OCI-LY7 (cell line): ENCODE measurements at regions not wholly inside any gene's neighbourhood (a gene's known extent, or its start where the extent isn't known, plus 50 kb on each side); places are given as distances from the start of the nearest gene placed in this dataset.

Experiments used
- BruUV-seq: library from RNA; stranded (reverse); fragments of 400-500 nt; replicated peaks from 2 replicates; lab custom pipeline; 2021; lab: Mats Ljungman, UMichigan
- CTCF ChIA-PET: fragments of 300-600 bp; sonication (Branson Sonifier 250); formaldehyde crosslinking; loops from one replicate; lab custom pipeline; 2022; ENCODE audit warnings: antibody characterized with exemption; ENCODE audit not compliant: unreplicated experiment; lab: Charles Lee
- POLR2A ChIA-PET: fragments of 300-600 bp; sonication (Branson Sonifier 250); formaldehyde crosslinking; loops from one replicate; lab custom pipeline; 2022; ENCODE audit warnings: antibody characterized with exemption; lab: Charles Lee
- DNase-seq: peaks from one replicate; pipeline ENCODE4 v3.0.0-alpha.2; 2015; ENCODE audit warnings: low spot score
- H2AFZ ChIP-seq: fragments of 200-600 bp; sonication (generic), shearing (Covaris generic); 2 replicates; pipeline ENCODE4 v1.6.1; 2014; ENCODE audit warnings: mild to moderate bottlenecking, antibody characterized with exemption, low read length, moderate library complexity
- H3K27ac ChIP-seq: fragments of 200-600 bp; sonication (generic); 2 replicates; pipeline ENCODE4 v1.5.1; 2014; ENCODE audit warnings: mixed run types, low read depth, mild to moderate bottlenecking, moderate library complexity, low read length, inconsistent platforms; ENCODE audit not compliant: poor library complexity, severe bottlenecking
- H3K36me3 ChIP-seq: fragments of 200-600 bp; sonication (generic); 2 replicates; pipeline ENCODE4 v1.6.1; 2014; ENCODE audit warnings: mild to moderate bottlenecking, antibody characterized with exemption, low read length, moderate library complexity, mixed read lengths; ENCODE audit not compliant: insufficient read depth
- H3K4me1 ChIP-seq: fragments of 200-600 bp; sonication (generic); 2 replicates; pipeline ENCODE4 v1.5.1; 2014; ENCODE audit warnings: mild to moderate bottlenecking, low read length; ENCODE audit not compliant: insufficient read depth, poor library complexity, severe bottlenecking
- H3K4me2 ChIP-seq: fragments of 200-600 bp; sonication (generic); 2 replicates; pipeline ENCODE4 v1.6.1; 2014; ENCODE audit warnings: mild to moderate bottlenecking, low read length
- H3K4me3 ChIP-seq: fragments of 200-600 bp; sonication (generic); 2 replicates; pipeline ENCODE4 v1.5.1; 2014; ENCODE audit warnings: mild to moderate bottlenecking, low read depth, low read length; ENCODE audit not compliant: poor library complexity, severe bottlenecking
- H3K79me2 ChIP-seq: fragments of 200-600 bp; sonication (generic); 2 replicates; pipeline ENCODE4 v1.6.1; 2016; ENCODE audit warnings: low read depth, mild to moderate bottlenecking, low read length, moderate library complexity, mixed read lengths; ENCODE audit not compliant: insufficient read depth
- H3K9me2 ChIP-seq: fragments of 200-600 bp; sonication (generic); 2 replicates; pipeline ENCODE4 v1.6.1; 2016; ENCODE audit warnings: mild to moderate bottlenecking, low read length, mixed read lengths; ENCODE audit not compliant: insufficient read depth
- H3K9me3 ChIP-seq: fragments of 200-600 bp; sonication (generic); 2 replicates; pipeline ENCODE4 v1.6.1; 2014; ENCODE audit warnings: mild to moderate bottlenecking, mixed run types, low read length, mixed read lengths
- H4K20me1 ChIP-seq: fragments of 200-600 bp; sonication (generic); 2 replicates; pipeline ENCODE4 v1.6.1; 2014; ENCODE audit warnings: mild to moderate bottlenecking, antibody characterized with exemption, low read length, moderate library complexity, mixed read lengths; ENCODE audit not compliant: insufficient read depth
- CTCF ChIP-seq: fragments of 200-600 bp; sonication (generic); conservative IDR thresholded peaks from 2 replicates; pipeline ENCODE4 v1.5.1; 2014; ENCODE audit warnings: mild to moderate bottlenecking, antibody characterized with exemption, low read length, moderate library complexity, mixed read lengths
- EZH2phosphoT487 ChIP-seq: fragments of 200-600 bp; sonication (generic); IDR thresholded peaks from 2 replicates; pipeline ENCODE4 v1.6.1; 2018; ENCODE audit warnings: low read depth, borderline replicate concordance, mild to moderate bottlenecking, mixed run types, antibody characterized with exemption, low read length, moderate library complexity, mixed read lengths
- intact Hi-C: fragments of 100-400 bp; cut with micrococcal nuclease; formaldehyde crosslinking; loops from one replicate; pipeline ENCODE4 v1.10.0; 2022; ENCODE audit not compliant: unreplicated experiment

GRCh38 chr11:70531281-70532065, 133.1 kb downstream of the CTTN start:
- TF ChIP-seq EZH2phosphoT487 (no peak), CTCF (no peak)
- no peaks in the 10 kb centered on the region for H3K79me2 ChIP-seq
- no peaks in the 10 kb centered on the region for H3K4me1 ChIP-seq
- ChIA-PET POLR2A (no interaction called here), CTCF (no interaction called here)
- no peaks in the 10 kb centered on the region for H3K9me2 ChIP-seq
- H3K4me2 ChIP-seq = no peak overlapping the region
- H3K27ac ChIP-seq = no peak overlapping the region
- DNase-seq = no peak
- H3K36me3 ChIP-seq = no peaks in the 10 kb centered on the region
- intact Hi-C loops = no loop called here
- H3K4me3 ChIP-seq = no peak overlapping the region
- no peaks in the 10 kb centered on the region for H3K9me3 ChIP-seq
- H4K20me1 ChIP-seq = no peaks in the 10 kb centered on the region
- no peak overlapping the region for H2AFZ ChIP-seq
- no TSS peak for BruUV-seq

- ChIA-PET CTCF (no interaction called here), POLR2A (no interaction called here)
- DNase-seq = no peak
- Histone ChIP-seq H3K4me1 (no peaks in the 10 kb centered on the region), H2AFZ (no peak overlapping the region), H3K4me3 (no peak overlapping the region), H4K20me1 (no peaks in the 10 kb centered on the region), H3K9me2 (no peaks in the 10 kb centered on the region), H3K4me2 (no peak overlapping the region), H3K79me2 (no peaks in the 10 kb centered on the region), H3K27ac (no peak overlapping the region), H3K36me3 (no peaks in the 10 kb centered on the region), H3K9me3 (no peaks in the 10 kb centered on the region)
- no TSS peak for BruUV-seq
- TF ChIP-seq CTCF = no peak
- TF ChIP-seq EZH2phosphoT487 = no peak
- intact Hi-C loops = no loop called here
Measured at GRCh38 chr11:70532066-70532440, 133.7 kb downstream of the CTTN start.

- Histone ChIP-seq H3K9me3 (no peaks in the 10 kb centered on the region), H2AFZ (no peak overlapping the region), H3K9me2 (no peaks in the 10 kb centered on the region), H3K79me2 (no peaks in the 10 kb centered on the region), H3K4me1 (no peaks in the 10 kb centered on the region), H3K27ac (no peak overlapping the region), H3K4me3 (no peak overlapping the region), H3K36me3 (no peaks in the 10 kb centered on the region), H3K4me2 (no peak overlapping the region), H4K20me1 (no peaks in the 10 kb centered on the region)
- ChIA-PET CTCF (no interaction called here), POLR2A (no interaction called here)
- DNase-seq = no peak
- BruUV-seq = no TSS peak
- intact Hi-C loops = no loop called here
- no peak for TF ChIP-seq EZH2phosphoT487
Measured at GRCh38 chr11:70532731-70533130, 134.4 kb downstream of the CTTN start.
